ENCODE measurements at regions not wholly inside any gene's neighbourhood (a gene's known extent, or its start where the extent isn't known, plus 50 kb on each side); places are given as distances from the start of the nearest gene placed in this dataset.
"Not testable (repeated sequence)": the region's sequence is repeated elsewhere in the genome, so short reads cannot be mapped to it uniquely, and the experiment has no call there.

- peaks cover 15% of the 10 kb centered on the region for H3K9me3 Mint-ChIP-seq
- no peak for DNase-seq (ENCODE audit: low spot score)
These were observed 132.9 kb upstream of the FAM3C start for GRCh38 chr7:121529003-121529402.

DNA sequence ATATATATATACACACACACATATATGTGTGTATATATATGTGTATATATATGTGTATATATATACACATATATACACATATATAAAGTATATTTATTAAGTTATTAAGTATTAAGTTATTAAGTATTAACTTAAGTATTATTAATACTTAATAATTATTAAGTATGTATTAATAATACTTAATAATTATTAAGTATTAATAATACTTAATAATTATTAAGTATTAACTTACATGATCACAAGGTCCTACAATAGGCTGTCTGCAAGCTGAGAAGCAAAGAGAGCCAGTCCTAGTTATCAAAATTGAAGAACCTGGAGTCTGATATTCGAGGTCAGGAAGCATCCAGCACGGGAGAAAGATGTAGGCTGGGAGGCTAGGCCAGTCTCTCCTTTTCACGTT is 130.1 kb upstream of the FAM3C start:
- not testable (repeated sequence) for H3K9me3 Mint-ChIP-seq; H3K27ac Mint-ChIP-seq; DNase-seq (ENCODE audit: low spot score); H3K27me3 Mint-ChIP-seq (ENCODE audit: low read depth); H3K4me3 Mint-ChIP-seq; H3K36me3 Mint-ChIP-seq (ENCODE audit: low read depth)
- peaks cover 33% of the 10 kb centered on the region for H3K4me1 Mint-ChIP-seq (ENCODE audit: low read depth)

More at GRCh38 chr7:121529003-121529402, 132.9 kb upstream of the FAM3C start:
- H3K4me3 Mint-ChIP-seq, result no peak overlapping the region
- no peaks in the 10 kb centered on the region for H3K27me3 Mint-ChIP-seq (ENCODE audit: low read depth)
- H3K27ac Mint-ChIP-seq, result no peak overlapping the region
- H3K4me1 Mint-ChIP-seq (ENCODE audit: low read depth), result peaks cover 32% of the 10 kb centered on the region
- peaks cover 7% of the 10 kb centered on the region for H3K36me3 Mint-ChIP-seq (ENCODE audit: low read depth)

- Mint-ChIP-seq H3K4me3 (no peak overlapping the region), H3K4me1 (ENCODE audit: low read depth) (peaks cover 31% of the 10 kb centered on the region), H3K27ac (no peak overlapping the region), H3K36me3 (ENCODE audit: low read depth) (no peaks in the 10 kb centered on the region), H3K9me3 (no peaks in the 10 kb centered on the region), H3K27me3 (ENCODE audit: low read depth) (no peaks in the 10 kb centered on the region)
- no peak for DNase-seq (ENCODE audit: low spot score)
These were observed 129.2 kb upstream of the FAM3C start for GRCh38 chr7:121525155-121525819.

DNA sequence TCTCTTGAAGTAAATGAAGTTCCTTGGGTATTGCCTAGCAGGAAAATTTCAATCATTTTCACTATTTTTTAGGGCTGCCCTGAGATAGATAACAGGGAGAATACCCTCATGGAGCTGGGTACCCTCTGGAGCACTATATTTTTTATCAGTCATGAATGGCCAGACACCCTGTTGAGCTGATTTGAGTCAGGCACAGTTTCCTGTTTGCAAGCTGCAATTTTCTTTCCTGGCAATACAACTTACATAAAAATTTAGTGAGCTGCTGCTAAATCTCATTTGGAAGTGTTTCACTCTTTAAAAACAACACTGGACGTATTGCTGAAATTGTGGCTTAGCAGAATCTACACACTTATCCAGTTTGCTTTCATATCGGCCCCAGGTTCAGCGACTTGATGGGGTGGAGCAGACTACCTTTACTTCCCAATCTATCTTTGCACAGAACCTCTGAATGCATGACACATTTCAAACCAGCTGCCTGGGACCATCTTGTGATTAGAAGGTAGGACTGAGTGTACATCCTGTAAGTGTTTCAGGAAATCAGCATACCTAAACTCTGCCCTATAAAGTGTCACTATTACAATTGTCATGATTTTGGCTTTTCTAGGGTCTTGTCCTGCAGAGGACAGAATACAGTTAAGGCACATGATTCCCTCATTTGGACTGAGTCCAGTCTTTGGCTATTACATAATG is 125.7 kb upstream of the FAM3C start:
- Mint-ChIP-seq H3K27me3 (ENCODE audit: low read depth) (no peaks in the 10 kb centered on the region), H3K9me3 (peaks cover 3% of the 10 kb centered on the region), H3K27ac (no peak overlapping the region), H3K4me3 (no peak overlapping the region), H3K36me3 (ENCODE audit: low read depth) (peaks cover 3% of the 10 kb centered on the region), H3K4me1 (ENCODE audit: low read depth) (peaks cover 21% of the 10 kb centered on the region)
- no peak for DNase-seq (ENCODE audit: low spot score)

- H3K36me3 Mint-ChIP-seq (ENCODE audit: low read depth), result peaks cover 3% of the 10 kb centered on the region
- no peaks in the 10 kb centered on the region for H3K27me3 Mint-ChIP-seq (ENCODE audit: low read depth)
- no peak for DNase-seq (ENCODE audit: low spot score)
- H3K4me3 Mint-ChIP-seq, result no peak overlapping the region
- no peak overlapping the region for H3K27ac Mint-ChIP-seq
- H3K4me1 Mint-ChIP-seq (ENCODE audit: low read depth), result peaks cover 21% of the 10 kb centered on the region
- H3K9me3 Mint-ChIP-seq, result peaks cover 3% of the 10 kb centered on the region
These were observed 124.8 kb upstream of the FAM3C start for GRCh38 chr7:121520911-121521310.

DNA sequence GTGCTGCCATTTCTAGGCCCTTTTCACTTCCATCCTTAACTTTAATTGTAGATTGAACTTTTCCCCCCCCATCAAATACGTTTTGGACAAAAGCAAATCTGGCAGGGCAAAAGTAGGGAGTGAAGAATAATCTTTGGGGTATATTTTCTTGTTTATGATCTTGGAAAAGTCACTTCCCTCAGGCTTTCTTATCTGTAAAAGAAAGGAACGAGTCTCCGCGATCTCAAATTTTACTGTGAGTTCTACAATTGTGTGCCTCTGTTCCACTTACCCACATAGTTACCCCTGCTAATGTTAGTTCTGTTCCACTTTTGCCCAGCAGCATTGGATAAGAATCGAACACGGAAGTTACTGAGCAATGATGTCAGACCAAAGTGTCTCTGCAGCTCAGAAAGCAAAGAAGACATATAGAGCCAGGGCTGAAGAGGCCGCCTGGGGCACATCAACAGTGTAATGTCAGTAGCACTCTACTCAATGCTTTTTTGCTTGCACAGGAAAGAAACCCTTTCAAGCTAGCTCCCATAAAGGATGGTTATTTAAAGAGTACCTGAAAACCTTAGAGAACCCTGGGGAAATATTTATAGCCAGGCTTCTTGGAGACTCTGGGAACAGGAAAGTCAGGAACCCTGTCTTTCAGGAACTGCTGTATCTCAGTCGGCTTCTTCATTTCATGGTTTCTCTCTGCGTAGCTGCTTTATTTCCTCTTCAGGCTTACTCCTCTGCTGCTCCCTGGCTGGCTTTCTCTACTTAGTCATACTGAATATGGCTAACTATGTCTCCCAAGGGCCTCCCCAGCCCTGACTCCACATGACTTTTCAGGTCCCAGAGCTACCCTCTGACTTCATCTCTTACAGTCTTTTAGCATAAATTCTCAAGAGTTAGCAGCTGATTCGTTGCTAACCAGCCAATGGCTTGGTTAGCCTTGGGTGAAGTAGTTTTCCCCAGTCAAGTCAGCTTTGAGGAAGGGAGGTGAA is 123.7 kb upstream of the FAM3C start:
- Mint-ChIP-seq H3K27me3 (ENCODE audit: low read depth) (no peaks in the 10 kb centered on the region), H3K9me3 (peaks cover 3% of the 10 kb centered on the region), H3K36me3 (ENCODE audit: low read depth) (peaks cover 3% of the 10 kb centered on the region), H3K27ac (no peak overlapping the region), H3K4me1 (ENCODE audit: low read depth) (peaks cover 21% of the 10 kb centered on the region), H3K4me3 (no peak overlapping the region)
- no peak for DNase-seq (ENCODE audit: low spot score)

- Mint-ChIP-seq H3K36me3 (ENCODE audit: low read depth) (peaks cover 3% of the 10 kb centered on the region), H3K9me3 (peaks cover 7% of the 10 kb centered on the region), H3K27me3 (ENCODE audit: low read depth) (no peaks in the 10 kb centered on the region), H3K27ac (no peak overlapping the region), H3K4me1 (ENCODE audit: low read depth) (peaks cover 21% of the 10 kb centered on the region), H3K4me3 (no peak overlapping the region)
- DNase-seq (ENCODE audit: low spot score), result no peak
These were observed 121.5 kb upstream of the FAM3C start for GRCh38 chr7:121517591-121517990.

GRCh38 chr7:121516821-121517220 is 120.7 kb upstream of the FAM3C start:
- peaks cover 3% of the 10 kb centered on the region for H3K36me3 Mint-ChIP-seq (ENCODE audit: low read depth)
- no peak for DNase-seq (ENCODE audit: low spot score)
- H3K4me1 Mint-ChIP-seq (ENCODE audit: low read depth), result peaks cover 20% of the 10 kb centered on the region
- no peak overlapping the region for H3K27ac Mint-ChIP-seq
- no peaks in the 10 kb centered on the region for H3K27me3 Mint-ChIP-seq (ENCODE audit: low read depth)
- H3K4me3 Mint-ChIP-seq, result no peak overlapping the region
- peaks cover 12% of the 10 kb centered on the region for H3K9me3 Mint-ChIP-seq

DNA sequence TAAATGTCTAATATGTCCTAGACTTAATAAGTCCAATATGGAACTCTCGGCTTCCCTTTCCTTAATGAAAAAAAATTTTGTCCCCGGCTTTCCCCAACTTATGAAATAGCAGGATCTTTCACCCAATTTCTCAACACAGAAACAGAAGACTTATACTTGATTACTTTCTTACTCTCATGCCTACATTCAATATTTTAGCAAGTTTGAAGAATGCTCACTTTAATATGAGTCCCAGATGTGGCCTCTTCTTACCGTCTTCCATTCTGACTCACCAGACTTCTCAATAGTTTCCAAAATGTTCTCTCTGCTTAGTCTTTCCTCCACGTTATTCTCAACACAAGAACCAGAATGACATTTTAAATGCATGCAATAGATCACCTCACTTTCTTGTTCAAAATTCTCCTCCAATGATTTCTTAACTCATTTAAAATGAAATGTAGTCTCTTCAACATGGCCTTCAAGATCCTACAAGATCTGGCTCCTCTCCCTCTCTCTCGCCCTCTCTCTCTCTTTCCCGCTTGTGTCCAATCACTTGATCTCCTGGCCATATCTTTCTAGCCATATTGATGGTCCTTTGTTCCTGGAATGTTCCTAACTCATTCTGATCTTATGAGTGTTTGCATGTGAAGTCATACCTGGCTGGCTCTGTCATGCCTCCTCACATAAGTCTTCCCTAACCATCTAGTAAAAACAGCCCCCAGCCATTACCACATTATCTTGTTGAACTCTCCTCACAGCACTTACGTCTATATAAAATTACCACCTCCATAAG is 119.7 kb upstream of the FAM3C start:
- Mint-ChIP-seq H3K27ac (no peak overlapping the region), H3K4me3 (no peak overlapping the region), H3K36me3 (ENCODE audit: low read depth) (peaks cover 7% of the 10 kb centered on the region), H3K9me3 (peaks cover 16% of the 10 kb centered on the region), H3K27me3 (ENCODE audit: low read depth) (no peaks in the 10 kb centered on the region), H3K4me1 (ENCODE audit: low read depth) (peaks cover 13% of the 10 kb centered on the region)
- no peak for DNase-seq (ENCODE audit: low spot score)

DNA sequence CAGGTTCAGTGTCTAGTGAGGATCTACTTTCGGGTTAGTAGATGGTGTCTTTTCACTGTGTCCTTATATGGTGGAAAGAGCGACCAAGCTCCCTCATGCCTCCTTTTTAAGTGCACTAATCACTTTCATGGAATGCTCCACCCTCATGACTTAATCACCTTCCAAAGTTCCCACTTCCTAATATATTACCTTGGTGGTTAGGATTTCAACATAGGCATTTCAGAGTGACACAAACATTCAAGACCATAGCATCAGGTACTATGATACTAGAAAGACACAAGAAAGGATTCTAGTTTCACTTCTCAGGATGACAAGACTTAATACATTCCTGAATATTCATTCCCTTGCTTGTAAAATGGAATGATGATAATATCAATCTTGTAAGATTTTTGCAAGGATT is 119.1 kb upstream of the FAM3C start:
- peaks cover 7% of the 10 kb centered on the region for H3K4me1 Mint-ChIP-seq (ENCODE audit: low read depth)
- H3K36me3 Mint-ChIP-seq (ENCODE audit: low read depth), result peaks cover 8% of the 10 kb centered on the region
- peaks cover 20% of the 10 kb centered on the region for H3K9me3 Mint-ChIP-seq
- H3K27ac Mint-ChIP-seq, result no peak overlapping the region
- H3K27me3 Mint-ChIP-seq (ENCODE audit: low read depth), result no peaks in the 10 kb centered on the region
- DNase-seq (ENCODE audit: low spot score), result no peak
- no peak overlapping the region for H3K4me3 Mint-ChIP-seq

DNA sequence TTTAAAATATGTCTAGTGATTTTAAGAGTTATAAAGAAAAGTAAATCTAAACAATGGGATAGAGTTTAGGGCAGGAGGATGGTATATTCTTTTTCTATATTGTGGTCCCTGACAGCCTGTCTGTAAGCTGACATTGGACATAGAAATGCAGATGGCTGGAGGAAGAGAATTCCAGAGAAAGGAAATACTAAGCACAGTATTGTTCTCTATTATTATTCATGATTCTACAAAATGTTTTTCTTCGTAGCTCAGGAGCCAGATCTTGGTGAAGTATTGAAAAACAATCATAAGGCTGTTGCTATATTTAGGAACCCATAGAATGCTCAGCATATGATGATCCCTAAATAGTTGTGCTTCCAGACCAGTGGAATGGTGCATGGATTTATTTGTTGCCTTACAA is 117.0 kb upstream of the FAM3C start:
- peaks cover 5% of the 10 kb centered on the region for H3K4me1 Mint-ChIP-seq (ENCODE audit: low read depth)
- peaks cover 33% of the 10 kb centered on the region for H3K9me3 Mint-ChIP-seq
- peaks cover 11% of the 10 kb centered on the region for H3K36me3 Mint-ChIP-seq (ENCODE audit: low read depth)
- H3K27ac Mint-ChIP-seq, result no peak overlapping the region
- H3K4me3 Mint-ChIP-seq, result no peak overlapping the region
- no peaks in the 10 kb centered on the region for H3K27me3 Mint-ChIP-seq (ENCODE audit: low read depth)
- DNase-seq (ENCODE audit: low spot score), result no peak

GRCh38 chr7:121510858-121511482 is 114.9 kb upstream of the FAM3C start:
- Mint-ChIP-seq H3K9me3 (peaks cover 50% of the 10 kb centered on the region), H3K36me3 (ENCODE audit: low read depth) (peaks cover 12% of the 10 kb centered on the region), H3K4me3 (no peak overlapping the region), H3K4me1 (ENCODE audit: low read depth) (no peaks in the 10 kb centered on the region), H3K27ac (no peak overlapping the region), H3K27me3 (ENCODE audit: low read depth) (no peaks in the 10 kb centered on the region)
- no peak for DNase-seq (ENCODE audit: low spot score)

- Mint-ChIP-seq H3K36me3 (ENCODE audit: low read depth) (peaks cover 13% of the 10 kb centered on the region), H3K27ac (no peak overlapping the region), H3K4me3 (no peak overlapping the region), H3K9me3 (peaks cover 56% of the 10 kb centered on the region), H3K27me3 (ENCODE audit: low read depth) (no peaks in the 10 kb centered on the region), H3K4me1 (ENCODE audit: low read depth) (no peaks in the 10 kb centered on the region)
- DNase-seq (ENCODE audit: low spot score), result no peak
These were observed 114.2 kb upstream of the FAM3C start for GRCh38 chr7:121510302-121510701.

Measured in T-helper 2 cell treated with Interferon-gamma antibody and Interleukin-4, amounts not matched to agents 5 μg/mL and 100 μg/mL, for 36 hours (primary cell).